ENCODE measurements at regions not wholly inside any gene's neighbourhood (a gene's known extent, or its start where the extent isn't known, plus 50 kb on each side); places are given as distances from the start of the nearest gene placed in this dataset.
"Not testable (repeated sequence)": the region's sequence is repeated elsewhere in the genome, so short reads cannot be mapped to it uniquely, and the experiment has no call there.

GRCh38 chr15:20204177-20204866 is 337.3 kb downstream of the GOLGA6L6 start:
- H2BK15ac ChIP-seq (ENCODE audit: low read length); H3K56ac ChIP-seq (replicated peaks; ENCODE audit: insufficient read length, low read depth, low read length); CTCF ChIA-PET (ENCODE audit: partially characterized antibody); POLR2A ChIA-PET (ENCODE audit: partially characterized antibody); H3K18ac ChIP-seq (ENCODE audit: extremely low read depth, low read length); H3K9ac ChIP-seq (replicated peaks in 1 of 4; ENCODE audit: extremely low read depth in 1 of 4, low read depth in 3 of 4, low read length in 3 of 4); H3K27me3 ChIP-seq (replicated peaks in 1 of 4; ENCODE audit: control insufficient read depth in 3 of 4, extremely low read depth in 1 of 4, insufficient read depth in 3 of 4, low read length in 3 of 4); H3K14ac ChIP-seq (ENCODE audit: insufficient read length); H3K79me2 ChIP-seq (ENCODE audit: control insufficient read depth in 1 of 2, insufficient read depth in 2 of 2, low read length in 2 of 2); H2BK120ac ChIP-seq (replicated peaks; ENCODE audit: low read depth, low read length); H2BK12ac ChIP-seq (ENCODE audit: low read depth, low read length); H3K79me1 ChIP-seq (ENCODE audit: low read depth, low read length); DNase-seq (ENCODE audit: low read depth in 1 of 2, low spot score in 2 of 2); H4K5ac ChIP-seq (ENCODE audit: insufficient read length, low read depth, low read length); H3K4me1 ChIP-seq (replicated peaks in 1 of 4; ENCODE audit: control insufficient read depth in 3 of 4, insufficient read depth in 4 of 4, low read length in 3 of 4); H3K23me2 ChIP-seq (ENCODE audit: low read depth, low read length); H3K27ac ChIP-seq (ENCODE audit: low read depth, low read length); H4K8ac ChIP-seq (ENCODE audit: extremely low read depth, insufficient read depth, low read length); H4K20me1 ChIP-seq (replicated peaks in 1 of 2; ENCODE audit: control insufficient read depth in 1 of 2, insufficient read depth in 2 of 2, low read length in 2 of 2); FAIRE-seq; H3K36me3 ChIP-seq (ENCODE audit: control insufficient read depth in 2 of 4, insufficient read depth in 4 of 4, low read length in 3 of 4); H3K23ac ChIP-seq (ENCODE audit: insufficient read length); H4K91ac ChIP-seq (replicated peaks; ENCODE audit: insufficient read length, low read length); H3K4me3 ChIP-seq (ENCODE audit: extremely low read depth in 1 of 4, insufficient read depth in 2 of 4, low read depth in 3 of 4, low read length in 4 of 4); H3K4me2 ChIP-seq (ENCODE audit: insufficient read depth in 1 of 2, low read depth in 2 of 2, low read length in 2 of 2); H2BK20ac ChIP-seq (ENCODE audit: low read length); H2AK5ac ChIP-seq (ENCODE audit: low read depth, low read length); H2BK5ac ChIP-seq (ENCODE audit: low read depth, low read length); H3K4ac ChIP-seq (replicated peaks; ENCODE audit: insufficient read length, low read depth, low read length); H2AFZ ChIP-seq (ENCODE audit: low read length): not testable (repeated sequence)
- 85% methylated on average over 10 of the region's 20 CpGs; no CpG with 5 or more reads in 1 of the 2 experiments for WGBS, 2 experiments (ENCODE audit: extremely low coverage in 1 of 2, insufficient coverage in 1 of 2, insufficient read length in 1 of 2, insufficient replicate concordance in 2 of 2, low coverage in 1 of 2, low lambda C conversion rate in 2 of 2, missing lambda C conversion rate in 1 of 2)
- H3K9me3 ChIP-seq (ENCODE audit: insufficient read depth in 2 of 2, low read depth in 1 of 2, low read length in 1 of 2): peaks cover 13 to 39% of the 10 kb centered on the region in 2 experiments; a peak in 3 of 4 replicates

GRCh38 chr15:20203649-20204150 is 337.9 kb downstream of the GOLGA6L6 start:
- H3K4me3 ChIP-seq (ENCODE audit: extremely low read depth in 1 of 4, insufficient read depth in 2 of 4, low read depth in 3 of 4, low read length in 4 of 4); H4K5ac ChIP-seq (ENCODE audit: insufficient read length, low read depth, low read length); H2BK5ac ChIP-seq (ENCODE audit: low read depth, low read length); H3K23me2 ChIP-seq (ENCODE audit: low read depth, low read length); DNase-seq (ENCODE audit: low read depth in 1 of 2, low spot score in 2 of 2); H3K56ac ChIP-seq (replicated peaks; ENCODE audit: insufficient read length, low read depth, low read length); H3K4me2 ChIP-seq (ENCODE audit: insufficient read depth in 1 of 2, low read depth in 2 of 2, low read length in 2 of 2); H3K9ac ChIP-seq (replicated peaks in 1 of 4; ENCODE audit: extremely low read depth in 1 of 4, low read depth in 3 of 4, low read length in 3 of 4); CTCF ChIA-PET (ENCODE audit: partially characterized antibody); H3K27me3 ChIP-seq (replicated peaks in 1 of 4; ENCODE audit: control insufficient read depth in 3 of 4, extremely low read depth in 1 of 4, insufficient read depth in 3 of 4, low read length in 3 of 4); H3K79me1 ChIP-seq (ENCODE audit: low read depth, low read length); H3K23ac ChIP-seq (ENCODE audit: insufficient read length); H4K8ac ChIP-seq (ENCODE audit: extremely low read depth, insufficient read depth, low read length); H3K79me2 ChIP-seq (ENCODE audit: control insufficient read depth in 1 of 2, insufficient read depth in 2 of 2, low read length in 2 of 2); H3K4ac ChIP-seq (replicated peaks; ENCODE audit: insufficient read length, low read depth, low read length); H2BK12ac ChIP-seq (ENCODE audit: low read depth, low read length); POLR2A ChIA-PET (ENCODE audit: partially characterized antibody); H3K36me3 ChIP-seq (ENCODE audit: control insufficient read depth in 2 of 4, insufficient read depth in 4 of 4, low read length in 3 of 4); H3K14ac ChIP-seq (ENCODE audit: insufficient read length); H2BK120ac ChIP-seq (replicated peaks; ENCODE audit: low read depth, low read length); H3K4me1 ChIP-seq (replicated peaks in 1 of 4; ENCODE audit: control insufficient read depth in 3 of 4, insufficient read depth in 4 of 4, low read length in 3 of 4); H3K27ac ChIP-seq (ENCODE audit: low read depth, low read length); H2AFZ ChIP-seq (ENCODE audit: low read length); H4K20me1 ChIP-seq (replicated peaks in 1 of 2; ENCODE audit: control insufficient read depth in 1 of 2, insufficient read depth in 2 of 2, low read length in 2 of 2); FAIRE-seq; H2AK5ac ChIP-seq (ENCODE audit: low read depth, low read length); H2BK15ac ChIP-seq (ENCODE audit: low read length); H3K18ac ChIP-seq (ENCODE audit: extremely low read depth, low read length); H2BK20ac ChIP-seq (ENCODE audit: low read length); H4K91ac ChIP-seq (replicated peaks; ENCODE audit: insufficient read length, low read length): not testable (repeated sequence)
- WGBS, 2 experiments (ENCODE audit: extremely low coverage in 1 of 2, insufficient coverage in 1 of 2, insufficient read length in 1 of 2, insufficient replicate concordance in 2 of 2, low coverage in 1 of 2, low lambda C conversion rate in 2 of 2, missing lambda C conversion rate in 1 of 2): 72% methylated on average over 4 of the region's 29 CpGs; no CpG with 5 or more reads in 1 of the 2 experiments
- peaks cover 13 to 39% of the 10 kb centered on the region in 2 experiments; a peak in 3 of 4 replicates for H3K9me3 ChIP-seq (ENCODE audit: insufficient read depth in 2 of 2, low read depth in 1 of 2, low read length in 1 of 2)
